Panc1 (cell line): ENCODE measurements at regions not wholly inside any gene's neighbourhood (a gene's known extent, or its start where the extent isn't known, plus 50 kb on each side); places are given as distances from the start of the nearest gene placed in this dataset.

Source experiments
- ATAC-seq: fragments of 200-7000 bp; cut with Tn5 transposase; 2 replicates; pipeline ENCODE4 v1.9.1; 2020; ENCODE audit warnings: mild to moderate bottlenecking, moderate library complexity
- BruUV-seq: library from RNA; stranded (reverse); fragments of 400-500 nt; replicated peaks from 2 replicates; lab custom pipeline; 2021; lab: Mats Ljungman, UMichigan
- CTCF ChIA-PET: fragments of 300-600 bp; sonication (Branson Sonifier 250); formaldehyde crosslinking; loops from one replicate; lab custom pipeline; 2022; ENCODE audit warnings: antibody characterized with exemption; lab: Charles Lee
- POLR2A ChIA-PET: fragments of 300-600 bp; sonication (Branson Sonifier 250); formaldehyde crosslinking; loops from one replicate; lab custom pipeline; 2022; ENCODE audit warnings: antibody characterized with exemption; lab: Charles Lee
- DNase-seq: peaks from one replicate; pipeline ENCODE4 v3.0.0-alpha.2; 2010; ENCODE audit warnings: low read depth, low spot score
- H3K27ac ChIP-seq: 2 replicates; pipeline ENCODE4 v1.5.1; 2011; ENCODE audit warnings: mild to moderate bottlenecking, low read length, inconsistent platforms
- H3K27me3 ChIP-seq: fragments of 200-500 bp; sonication (Bioruptor generic); 2 replicates; pipeline ENCODE4 v1.6.0; 2014; ENCODE audit warnings: low read length, inconsistent platforms; ENCODE audit not compliant: control insufficient read depth, insufficient read depth
- H3K36me3 ChIP-seq: fragments of 200-500 bp; sonication (Bioruptor generic); 2 replicates; pipeline ENCODE4 v1.5.1; 2014; ENCODE audit warnings: inconsistent platforms, mild to moderate bottlenecking, low read length, moderate library complexity; ENCODE audit not compliant: control insufficient read depth, insufficient read depth
- H3K4me1 ChIP-seq: 2 replicates; pipeline ENCODE4 v1.5.1; 2011; ENCODE audit warnings: inconsistent platforms, mild to moderate bottlenecking, low read length, moderate library complexity; ENCODE audit not compliant: control insufficient read depth, insufficient read depth
- H3K4me3 ChIP-seq, 2 experiments: 2 replicates each; pipeline ENCODE4 v1.5.1; 2011 to 2012; ENCODE audit warnings: low read depth in 2 of 2, low read length in 2 of 2, mild to moderate bottlenecking in 2 of 2, inconsistent platforms in 1 of 2, moderate library complexity in 1 of 2
- H3K9me3 ChIP-seq: fragments of 200-500 bp; sonication (Bioruptor generic); 2 replicates; pipeline ENCODE4 v1.5.1; 2014; ENCODE audit warnings: low read depth, mild to moderate bottlenecking, inconsistent platforms, low read length, moderate library complexity; ENCODE audit not compliant: control insufficient read depth, insufficient read depth
- CTCF ChIP-seq: fragments of 450-650 bp; IDR thresholded peaks from 2 replicates; pipeline ENCODE4 v1.5.1; 2017; ENCODE audit warnings: mild to moderate bottlenecking
- POLR2AphosphoS5 ChIP-seq: IDR thresholded peaks from 2 replicates; pipeline ENCODE4 v1.6.1; 2012; ENCODE audit warnings: mild to moderate bottlenecking, low read depth, low read length, moderate library complexity
- SIN3A ChIP-seq: IDR thresholded peaks from 2 replicates; pipeline ENCODE4 v1.6.1; 2012; ENCODE audit warnings: low read depth, mild to moderate bottlenecking, low read length, moderate library complexity, borderline replicate concordance; ENCODE audit not compliant: insufficient read depth
- TCF7L2 ChIP-seq: IDR thresholded peaks from 2 replicates; pipeline ENCODE4 v1.6.1; 2011; ENCODE audit warnings: mild to moderate bottlenecking, low read depth, low read length, inconsistent platforms
- in situ Hi-C: cut with HindIII; loops from 2 replicates; pipeline ENCODE4 v1.10.0; 2016; ENCODE audit warnings: low sequenced_read_pairs, low pct_unique_long_range_greater_than_20kb
- intact Hi-C: fragments of 100-400 bp; cut with micrococcal nuclease; formaldehyde crosslinking; loops from one replicate; pipeline ENCODE4 v1.10.0; 2022; ENCODE audit not compliant: unreplicated experiment
- TF ChIP-seq, protein P1 (sequence below), 2 experiments: IDR thresholded peaks; 2 replicates each; pipeline ENCODE4 v1.6.1; 2011 to 2012; ENCODE audit warnings: low read depth in 2 of 2, control low read depth in 1 of 2, low read length in 1 of 2, mild to moderate bottlenecking in 1 of 2, moderate library complexity in 1 of 2; ENCODE audit not compliant: insufficient read depth in 1 of 2

- DNase-seq (no peak), ATAC-seq (no peak)
- Histone ChIP-seq H3K27me3 (no peaks in the 10 kb centered on the region), H3K27ac (no peak overlapping the region), H3K36me3 (no peaks in the 10 kb centered on the region), H3K4me1 (no peaks in the 10 kb centered on the region), H3K9me3 (0 out of 2 replicates have a peak, but pooled peaks cover 3% of the 10 kb centered on the region), H3K4me3 (no peak overlapping the region)
- ChIA-PET POLR2A (no interaction called here), CTCF (no interaction called here)
- in situ Hi-C loops (no loop called here), intact Hi-C loops (no loop called here)
- TF ChIP-seq CTCF, result no peak
- TF ChIP-seq, protein P1, sequence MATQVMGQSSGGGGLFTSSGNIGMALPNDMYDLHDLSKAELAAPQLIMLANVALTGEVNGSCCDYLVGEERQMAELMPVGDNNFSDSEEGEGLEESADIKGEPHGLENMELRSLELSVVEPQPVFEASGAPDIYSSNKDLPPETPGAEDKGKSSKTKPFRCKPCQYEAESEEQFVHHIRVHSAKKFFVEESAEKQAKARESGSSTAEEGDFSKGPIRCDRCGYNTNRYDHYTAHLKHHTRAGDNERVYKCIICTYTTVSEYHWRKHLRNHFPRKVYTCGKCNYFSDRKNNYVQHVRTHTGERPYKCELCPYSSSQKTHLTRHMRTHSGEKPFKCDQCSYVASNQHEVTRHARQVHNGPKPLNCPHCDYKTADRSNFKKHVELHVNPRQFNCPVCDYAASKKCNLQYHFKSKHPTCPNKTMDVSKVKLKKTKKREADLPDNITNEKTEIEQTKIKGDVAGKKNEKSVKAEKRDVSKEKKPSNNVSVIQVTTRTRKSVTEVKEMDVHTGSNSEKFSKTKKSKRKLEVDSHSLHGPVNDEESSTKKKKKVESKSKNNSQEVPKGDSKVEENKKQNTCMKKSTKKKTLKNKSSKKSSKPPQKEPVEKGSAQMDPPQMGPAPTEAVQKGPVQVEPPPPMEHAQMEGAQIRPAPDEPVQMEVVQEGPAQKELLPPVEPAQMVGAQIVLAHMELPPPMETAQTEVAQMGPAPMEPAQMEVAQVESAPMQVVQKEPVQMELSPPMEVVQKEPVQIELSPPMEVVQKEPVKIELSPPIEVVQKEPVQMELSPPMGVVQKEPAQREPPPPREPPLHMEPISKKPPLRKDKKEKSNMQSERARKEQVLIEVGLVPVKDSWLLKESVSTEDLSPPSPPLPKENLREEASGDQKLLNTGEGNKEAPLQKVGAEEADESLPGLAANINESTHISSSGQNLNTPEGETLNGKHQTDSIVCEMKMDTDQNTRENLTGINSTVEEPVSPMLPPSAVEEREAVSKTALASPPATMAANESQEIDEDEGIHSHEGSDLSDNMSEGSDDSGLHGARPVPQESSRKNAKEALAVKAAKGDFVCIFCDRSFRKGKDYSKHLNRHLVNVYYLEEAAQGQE (IDR thresholded peaks at IDR 0.05; ENCODE audit: insufficient read depth in 1 of 2, low read depth in 2 of 2, low read length in 1 of 2), result no peak
- TF ChIP-seq SIN3A, result no peak
- no peak for TF ChIP-seq POLR2AphosphoS5
- TF ChIP-seq TCF7L2, result no peak
- no TSS peak for BruUV-seq
Observed at GRCh38 chr6:48671505-48671904, 560.5 kb upstream of the PTCHD4 start.

GRCh38 chr6:48670546-48670945 lies 559.5 kb upstream of the PTCHD4 start:
- H3K4me1 ChIP-seq, result no peaks in the 10 kb centered on the region
- no peaks in the 10 kb centered on the region for H3K36me3 ChIP-seq
- in situ Hi-C loops (no loop called here), intact Hi-C loops (no loop called here)
- 0 out of 2 replicates have a peak, but pooled peaks cover 3% of the 10 kb centered on the region for H3K9me3 ChIP-seq
- ChIA-PET POLR2A (no interaction called here), CTCF (no interaction called here)
- TF ChIP-seq TCF7L2 (no peak), CTCF (no peak), SIN3A (no peak), POLR2AphosphoS5 (no peak)
- TF ChIP-seq, protein P1 (IDR thresholded peaks at IDR 0.05; ENCODE audit: insufficient read depth in 1 of 2, low read depth in 2 of 2, low read length in 1 of 2), result no peak
- ATAC-seq, result no peak
- no peaks in the 10 kb centered on the region for H3K27me3 ChIP-seq
- DNase-seq, result no peak
- H3K4me3 ChIP-seq, result no peak overlapping the region
- no TSS peak for BruUV-seq
- H3K27ac ChIP-seq, result no peak overlapping the region
